Spleen (tissue), 7 donors: ENCODE measurements at regions not wholly inside any gene's neighbourhood (a gene's known extent, or its start where the extent isn't known, plus 50 kb on each side); places are given as distances from the start of the nearest gene placed in this dataset.

Experiments
- CTCF ChIP-seq, 11 experiments: fragments of 200-600 bp in 7 of 11; fragments of 450-650 bp in 4 of 11; sonication (generic) in 4 of 11; IDR thresholded peaks in 8 of 11; conservative IDR thresholded peaks in 3 of 11; 1 replicate in 7 of 11; 2 replicates in 4 of 11; pipeline versions ENCODE4 v1.4.0 to v1.8.0; 2016 to 2021; ENCODE audit warnings: antibody characterized with exemption in 11 of 11, inconsistent platforms in 4 of 11, mild to moderate bottlenecking in 1 of 11
- POLR2A ChIP-seq, 3 donors: fragments of 450-650 bp; IDR thresholded peaks; one replicate each; pipeline ENCODE4 v1.5.1; 2017; ENCODE audit warnings: antibody characterized with exemption in 3 of 3, mild to moderate bottlenecking in 1 of 3
- POLR2AphosphoS5 ChIP-seq, 3 donors: sonication (generic); formaldehyde crosslinking; IDR thresholded peaks; one replicate each; pipeline ENCODE4 v1.5.1; 2017; ENCODE audit warnings: antibody characterized with exemption in 3 of 3
- donor health status: DM: no; HTN: no; CAD: no; lungs with moderate emphysema.
- donor health status: DM: no; HTN: no; CAD: no.
- donor health status: DM: no; HTN: no; CAD: no.

GRCh38 chr3:162555761-162556160 lies 1059.2 kb downstream of the OTOL1 start:
- TF ChIP-seq CTCF (IDR thresholded peaks at IDR 0.05 in 8 of 11, conservative IDR thresholded peaks at IDR 0.05 in 3 of 11) (no peak), POLR2A (IDR thresholded peaks at IDR 0.05) (no peak), POLR2AphosphoS5 (IDR thresholded peaks at IDR 0.05) (no peak)
